ENCODE measurements at regions not wholly inside any gene's neighbourhood (a gene's known extent, or its start where the extent isn't known, plus 50 kb on each side); places are given as distances from the start of the nearest gene placed in this dataset.

DNA sequence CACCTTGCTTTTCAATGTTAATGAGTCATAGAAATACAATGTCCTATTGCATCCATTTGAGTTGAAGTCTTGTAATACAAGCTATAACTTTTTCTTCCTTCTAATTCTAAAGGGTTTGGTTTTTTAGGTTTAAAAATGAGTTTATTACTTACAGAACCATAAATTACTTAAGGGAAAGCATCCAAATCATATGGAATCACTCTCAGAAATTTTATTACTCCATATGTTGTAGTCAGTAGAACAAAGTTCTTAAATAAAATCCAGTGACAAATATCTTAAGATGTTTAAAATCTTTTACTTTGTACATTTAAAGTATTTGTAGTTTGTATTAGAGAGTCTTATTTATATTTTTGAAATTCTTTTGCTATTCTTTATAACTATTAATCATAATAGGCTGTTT, 253.2 kb downstream of the IPO8 start:
- Histone ChIP-seq H3K9me3 (ENCODE audit: insufficient read depth, low read depth, low read length) (no peaks in the 10 kb centered on the region), H3K9ac (ENCODE audit: low read depth, low read length, poor library complexity, severe bottlenecking) (no peak overlapping the region), H2AFZ (ENCODE audit: low read length) (no peak overlapping the region), H3K4me2 (ENCODE audit: low read depth, low read length, poor library complexity, severe bottlenecking) (no peak overlapping the region), H3K9me2 (replicated peaks; ENCODE audit: low read depth, low read length) (no peaks in the 10 kb centered on the region), H3K4me1 (ENCODE audit: insufficient read depth, low read length, poor library complexity, severe bottlenecking) (no peaks in the 10 kb centered on the region), H3K36me3 (ENCODE audit: insufficient read depth, low read length) (no peaks in the 10 kb centered on the region), H3K4me3 (ENCODE audit: low read length, poor library complexity, severe bottlenecking) (no peak overlapping the region), H3K79me2 (ENCODE audit: insufficient read depth, low read length) (no peaks in the 10 kb centered on the region), H3F3A (ENCODE audit: low read depth) (no peaks in the 10 kb centered on the region), H4K20me1 (ENCODE audit: insufficient read depth, low read length, poor library complexity, severe bottlenecking) (no peaks in the 10 kb centered on the region), H3K27me3 (ENCODE audit: insufficient read depth, low read length, poor library complexity, severe bottlenecking) (no peaks in the 10 kb centered on the region)
- no peak for TF ChIP-seq CTCF (conservative IDR thresholded peaks at IDR 0.05; ENCODE audit: low read length)
- TF ChIP-seq EZH2phosphoT487 (IDR thresholded peaks at IDR 0.05; ENCODE audit: borderline replicate concordance): no peak

GRCh38 chr12:30440826-30441602, 254.7 kb downstream of the IPO8 start:
- H4K20me1 ChIP-seq (ENCODE audit: insufficient read depth, low read length, poor library complexity, severe bottlenecking): no peaks in the 10 kb centered on the region
- H2AFZ ChIP-seq (ENCODE audit: low read length): no peak overlapping the region
- H3F3A ChIP-seq (ENCODE audit: low read depth): no peaks in the 10 kb centered on the region
- H3K4me3 ChIP-seq (ENCODE audit: low read length, poor library complexity, severe bottlenecking): no peak overlapping the region
- H3K4me2 ChIP-seq (ENCODE audit: low read depth, low read length, poor library complexity, severe bottlenecking): no peak overlapping the region
- no peaks in the 10 kb centered on the region for H3K36me3 ChIP-seq (ENCODE audit: insufficient read depth, low read length)
- TF ChIP-seq CTCF (conservative IDR thresholded peaks at IDR 0.05; ENCODE audit: low read length) (peak; percentile 29; the same call in 1 of the 2 replicates), EZH2phosphoT487 (IDR thresholded peaks at IDR 0.05; ENCODE audit: borderline replicate concordance) (no peak)
- no peaks in the 10 kb centered on the region for H3K27me3 ChIP-seq (ENCODE audit: insufficient read depth, low read length, poor library complexity, severe bottlenecking)
- no peaks in the 10 kb centered on the region for H3K4me1 ChIP-seq (ENCODE audit: insufficient read depth, low read length, poor library complexity, severe bottlenecking)
- no peaks in the 10 kb centered on the region for H3K79me2 ChIP-seq (ENCODE audit: insufficient read depth, low read length)
- no peaks in the 10 kb centered on the region for H3K9me3 ChIP-seq (ENCODE audit: insufficient read depth, low read depth, low read length)
- H3K9ac ChIP-seq (ENCODE audit: low read depth, low read length, poor library complexity, severe bottlenecking): no peak overlapping the region
- H3K9me2 ChIP-seq (replicated peaks; ENCODE audit: low read depth, low read length): no peaks in the 10 kb centered on the region

- Histone ChIP-seq H3F3A (ENCODE audit: low read depth) (no peaks in the 10 kb centered on the region), H3K36me3 (ENCODE audit: insufficient read depth, low read length) (no peaks in the 10 kb centered on the region), H3K9me3 (ENCODE audit: insufficient read depth, low read depth, low read length) (no peaks in the 10 kb centered on the region), H3K9me2 (replicated peaks; ENCODE audit: low read depth, low read length) (no peaks in the 10 kb centered on the region), H3K4me1 (ENCODE audit: insufficient read depth, low read length, poor library complexity, severe bottlenecking) (no peaks in the 10 kb centered on the region), H3K79me2 (ENCODE audit: insufficient read depth, low read length) (no peaks in the 10 kb centered on the region), H3K9ac (ENCODE audit: low read depth, low read length, poor library complexity, severe bottlenecking) (no peak overlapping the region), H3K4me3 (ENCODE audit: low read length, poor library complexity, severe bottlenecking) (no peak overlapping the region), H2AFZ (ENCODE audit: low read length) (no peak overlapping the region), H3K27me3 (ENCODE audit: insufficient read depth, low read length, poor library complexity, severe bottlenecking) (no peaks in the 10 kb centered on the region), H4K20me1 (ENCODE audit: insufficient read depth, low read length, poor library complexity, severe bottlenecking) (no peaks in the 10 kb centered on the region), H3K4me2 (ENCODE audit: low read depth, low read length, poor library complexity, severe bottlenecking) (no peak overlapping the region)
- TF ChIP-seq EZH2phosphoT487 (IDR thresholded peaks at IDR 0.05; ENCODE audit: borderline replicate concordance): no peak
- TF ChIP-seq CTCF (conservative IDR thresholded peaks at IDR 0.05; ENCODE audit: low read length): no peak
Observed at GRCh38 chr12:30439201-30439600, 256.5 kb downstream of the IPO8 start.

All from Loucy (cell line).